ENCODE measurements at regions not wholly inside any gene's neighbourhood (a gene's known extent, or its start where the extent isn't known, plus 50 kb on each side); places are given as distances from the start of the nearest gene placed in this dataset.
"Not testable (repeated sequence)": the region's sequence is repeated elsewhere in the genome, so short reads cannot be mapped to it uniquely, and the experiment has no call there.

DNA sequence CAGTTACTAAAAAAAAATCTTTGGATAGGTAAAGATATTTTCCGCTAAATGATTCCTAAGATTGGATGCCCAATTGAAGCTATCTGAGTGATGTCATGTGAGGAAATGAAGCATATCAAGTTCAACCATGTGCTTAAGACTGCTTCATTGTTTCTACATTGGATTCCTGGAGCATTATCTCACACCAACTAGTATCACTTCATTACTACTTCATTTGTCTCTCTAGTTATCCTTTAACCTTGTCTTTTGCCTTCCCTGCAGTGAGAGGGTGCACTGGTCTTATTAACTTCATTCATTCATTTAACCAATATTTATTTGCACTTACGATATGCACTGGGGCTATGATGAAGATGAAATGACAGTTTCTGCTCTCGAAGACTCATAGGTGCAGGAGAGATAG, 198.1 kb downstream of the SLC38A4 start:
- no peak for DNase-seq (ENCODE audit: low spot score)

DNA sequence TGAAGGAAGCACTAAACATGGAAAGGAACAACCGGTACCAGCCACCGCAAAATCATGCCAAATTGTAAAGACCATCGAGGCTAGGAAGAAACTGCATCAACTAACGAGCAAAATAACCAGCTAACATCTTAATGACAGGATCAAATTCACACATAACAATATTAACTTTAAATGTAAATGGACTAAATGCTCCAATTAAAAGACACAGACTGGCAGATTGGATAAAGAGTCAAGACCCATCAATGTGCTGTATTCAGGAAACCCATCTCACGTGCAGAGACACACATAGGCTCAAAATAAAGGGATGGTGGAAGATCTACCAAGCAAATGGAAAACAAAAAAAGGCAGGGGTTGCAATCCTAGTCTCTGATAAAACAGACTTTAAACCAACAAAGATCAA, 206.3 kb downstream of the SLC38A4 start:
- DNase-seq (ENCODE audit: low spot score), result not testable (repeated sequence)

DNA sequence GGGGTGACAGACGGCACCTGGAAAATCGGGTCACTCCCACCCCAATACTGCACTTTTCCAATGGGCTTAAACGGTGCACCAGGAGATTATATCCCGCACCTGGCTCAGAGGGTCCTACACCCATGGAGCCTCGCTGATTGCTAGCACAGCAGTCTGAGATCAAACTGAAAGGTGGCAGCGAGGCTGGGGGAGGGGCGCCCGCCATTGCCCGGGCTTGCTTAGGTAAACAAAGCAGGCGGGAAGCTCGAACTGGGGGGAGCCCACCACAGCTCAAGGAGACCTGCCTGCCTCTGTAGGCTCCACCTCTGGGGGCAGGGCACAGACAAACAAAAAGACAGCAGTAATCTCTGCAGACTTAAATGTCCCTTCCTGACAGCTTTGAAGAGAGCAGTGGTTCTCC, 208.1 kb downstream of the SLC38A4 start:
- DNase-seq (ENCODE audit: low spot score), result not testable (repeated sequence)

DNA sequence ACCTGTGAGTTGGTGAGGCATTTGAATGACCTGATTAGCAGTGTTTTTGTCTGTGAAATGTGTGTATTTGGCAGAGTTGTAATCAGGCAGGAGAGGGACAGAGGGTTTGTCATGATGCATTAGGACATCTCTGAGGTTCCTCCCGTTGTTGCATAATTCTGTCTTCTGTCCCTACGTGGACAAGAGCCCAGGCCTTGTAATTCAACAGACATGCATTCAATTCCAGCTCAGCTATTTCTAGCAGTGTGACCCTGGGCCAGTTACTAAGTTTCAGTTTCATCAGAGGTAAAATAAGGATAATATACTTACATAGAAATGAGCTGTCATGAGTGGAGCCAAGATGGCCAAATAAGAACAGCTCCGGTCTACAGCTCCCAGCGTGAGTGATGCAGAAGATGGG, 208.6 kb downstream of the SLC38A4 start:
- DNase-seq (ENCODE audit: low spot score), result no peak

DNA sequence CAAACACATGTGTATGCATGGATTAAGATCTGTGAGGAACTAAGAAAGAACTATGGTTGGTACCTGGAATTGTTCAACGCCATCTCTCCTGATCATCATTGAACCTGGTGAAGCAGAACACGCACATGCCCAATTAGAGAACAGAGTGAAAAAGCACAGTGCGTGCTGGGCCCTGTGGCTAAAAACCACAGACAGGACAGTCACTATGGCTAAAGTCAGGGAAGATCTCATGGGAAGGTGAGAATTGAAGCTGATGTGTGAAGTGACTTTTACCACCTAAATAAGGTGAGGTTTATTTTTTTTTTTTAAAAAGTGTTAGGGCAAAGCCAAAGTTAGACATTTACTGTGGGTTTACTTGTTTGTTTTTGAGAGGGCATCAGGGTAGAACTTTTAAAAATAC, 215.0 kb downstream of the SLC38A4 start:
- DNase-seq (ENCODE audit: low spot score), result no peak

DNA sequence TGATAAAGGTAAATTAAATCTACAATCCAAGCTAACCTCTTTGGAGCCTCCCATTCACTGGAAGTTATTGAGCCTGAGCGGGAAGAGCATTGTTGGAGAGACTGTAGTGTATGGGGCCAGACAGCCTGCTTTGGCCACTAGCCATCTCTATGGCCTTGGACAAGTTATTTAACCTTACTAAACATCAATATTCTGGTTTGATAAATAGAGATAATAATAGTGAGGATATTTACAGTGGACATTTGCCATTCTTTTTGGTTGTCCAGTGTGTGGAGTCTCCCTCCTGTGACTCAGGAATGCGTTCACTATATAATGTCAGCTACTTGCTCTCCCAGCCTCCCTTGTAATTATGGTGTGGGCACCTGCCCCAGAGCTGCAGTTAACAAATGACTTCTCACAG, 216.1 kb downstream of the SLC38A4 start:
- no peak for DNase-seq (ENCODE audit: low spot score)

DNA sequence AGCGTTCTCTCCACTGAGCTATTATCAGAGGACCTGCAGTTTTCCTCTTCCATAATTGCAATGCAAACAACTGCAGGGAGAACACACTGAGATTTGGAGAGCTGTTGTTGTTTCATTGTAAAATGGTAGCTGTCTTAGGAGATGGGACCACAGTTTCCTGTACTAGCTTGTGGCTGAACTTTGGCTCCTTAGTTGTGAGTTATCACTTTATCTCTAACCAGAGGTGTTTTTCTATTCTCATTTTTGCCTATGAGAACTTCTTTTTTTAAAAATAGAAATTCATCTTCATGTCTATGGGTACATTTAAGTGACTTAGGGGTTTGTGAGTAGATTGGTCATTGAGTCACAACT, 216.5 kb downstream of the SLC38A4 start:
- no peak for DNase-seq (ENCODE audit: low spot score)

DNA sequence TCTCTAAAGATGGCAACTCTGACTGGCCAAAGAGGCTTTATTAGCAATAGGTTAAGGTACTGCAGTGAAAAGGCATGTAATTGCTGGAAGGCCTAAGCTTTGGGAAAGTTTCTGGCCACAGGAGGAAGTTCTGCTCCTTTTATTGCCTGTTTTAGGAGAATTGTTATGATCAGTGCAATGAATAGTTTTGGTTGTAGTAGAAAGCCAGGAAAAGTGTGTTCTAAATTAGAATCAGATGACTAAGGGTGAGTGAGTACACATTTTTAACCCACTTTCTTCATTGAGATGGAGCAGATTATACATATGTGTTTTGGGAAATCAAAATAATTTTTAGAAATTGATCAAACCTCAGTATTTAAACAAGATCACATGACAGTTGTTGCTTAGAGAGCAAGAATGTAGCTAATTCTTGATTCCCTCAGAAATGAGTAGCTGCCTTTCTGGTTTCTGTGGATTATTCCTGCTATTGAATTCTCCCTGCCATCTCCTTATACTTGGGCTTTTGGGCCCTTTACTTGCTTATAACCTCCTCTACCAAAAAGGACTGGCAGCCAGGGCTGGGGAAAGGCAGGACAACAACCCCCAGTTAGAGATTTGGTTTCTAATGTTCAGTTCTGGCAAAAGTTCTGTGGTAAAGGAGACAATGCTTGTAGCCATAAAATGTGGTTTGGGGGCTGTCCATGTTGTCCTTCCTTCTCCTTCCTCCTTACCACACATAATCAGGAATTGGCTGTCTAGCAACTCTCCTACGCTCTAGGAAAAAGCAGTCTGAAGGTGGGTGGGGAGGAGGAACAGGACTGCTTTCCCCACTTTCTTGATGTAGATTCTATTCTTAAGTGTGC, 217.1 kb downstream of the SLC38A4 start:
- no peak for DNase-seq (ENCODE audit: low spot score)

DNA sequence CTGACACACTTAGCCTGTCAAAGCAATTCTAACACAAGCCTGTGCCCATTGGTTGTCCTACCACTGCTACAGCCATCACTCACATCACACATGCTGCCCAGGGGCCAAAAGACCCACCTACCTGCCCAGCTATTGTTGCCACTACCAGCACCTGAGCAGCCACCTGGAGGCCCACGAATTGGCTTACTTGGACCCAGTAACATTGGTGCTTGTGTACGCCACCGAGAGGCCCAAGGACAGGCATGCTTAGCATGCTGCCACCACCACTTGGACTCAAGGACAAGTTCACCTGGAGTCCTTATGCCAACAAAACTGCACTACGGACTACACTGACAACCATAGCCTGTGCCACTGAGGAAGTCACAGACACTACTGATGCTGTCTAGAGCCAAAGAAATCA, 221.1 kb downstream of the SLC38A4 start:
- peak; percentile 67 for DNase-seq (ENCODE audit: low spot score)

DNA sequence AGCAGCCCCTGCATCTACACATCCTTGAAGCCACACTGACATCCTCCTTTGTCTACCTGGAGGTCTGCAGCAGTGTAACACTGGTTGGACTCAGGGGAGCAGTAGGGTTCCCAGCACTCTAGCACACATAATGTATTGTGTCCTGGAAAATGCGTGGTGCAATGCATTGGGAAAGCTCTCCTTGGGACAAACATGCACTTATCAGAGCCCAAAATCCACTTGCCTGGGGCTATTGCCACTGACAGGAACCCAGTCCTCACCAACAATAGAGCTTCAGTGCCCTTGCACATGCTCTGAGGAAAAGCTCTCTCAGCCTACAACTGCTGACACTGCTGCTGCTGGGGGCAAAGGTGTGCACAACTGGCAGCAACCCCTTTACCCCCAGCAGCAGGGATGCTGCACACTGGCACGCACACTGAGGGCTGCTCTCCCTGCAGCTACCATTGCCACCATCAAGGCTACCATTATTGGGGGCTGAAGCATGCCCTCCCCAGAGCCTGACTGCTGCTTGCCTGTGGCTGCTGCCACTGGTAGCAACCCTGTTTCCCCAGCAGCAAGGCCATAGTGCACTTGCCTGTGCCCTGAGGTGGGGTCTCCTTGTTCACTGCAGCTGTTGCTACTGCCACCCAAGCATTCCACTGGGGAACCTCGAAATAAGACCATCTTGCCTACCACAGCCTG, 221.9 kb downstream of the SLC38A4 start:
- no peak for DNase-seq (ENCODE audit: low spot score)

DNA sequence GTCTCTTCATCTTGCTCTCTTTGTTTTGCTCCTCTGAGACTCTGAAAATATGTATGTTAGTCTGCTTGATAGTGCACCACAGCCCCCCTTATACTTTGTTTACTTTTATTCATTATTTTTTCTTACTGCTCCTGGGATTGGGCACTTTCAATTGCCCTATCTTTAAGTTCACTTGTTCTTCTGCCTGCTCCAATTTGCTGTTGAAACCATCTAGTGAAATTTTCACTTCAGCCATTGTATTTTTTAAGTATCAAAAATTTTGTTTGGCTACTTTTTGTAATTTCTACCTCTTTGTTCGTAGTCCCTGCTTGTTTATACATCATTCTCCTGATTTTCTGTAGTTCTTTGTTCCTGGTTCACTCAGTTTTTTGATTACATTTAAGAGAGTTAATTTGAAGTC, 223.3 kb downstream of the SLC38A4 start:
- DNase-seq (ENCODE audit: low spot score), result no peak

DNA sequence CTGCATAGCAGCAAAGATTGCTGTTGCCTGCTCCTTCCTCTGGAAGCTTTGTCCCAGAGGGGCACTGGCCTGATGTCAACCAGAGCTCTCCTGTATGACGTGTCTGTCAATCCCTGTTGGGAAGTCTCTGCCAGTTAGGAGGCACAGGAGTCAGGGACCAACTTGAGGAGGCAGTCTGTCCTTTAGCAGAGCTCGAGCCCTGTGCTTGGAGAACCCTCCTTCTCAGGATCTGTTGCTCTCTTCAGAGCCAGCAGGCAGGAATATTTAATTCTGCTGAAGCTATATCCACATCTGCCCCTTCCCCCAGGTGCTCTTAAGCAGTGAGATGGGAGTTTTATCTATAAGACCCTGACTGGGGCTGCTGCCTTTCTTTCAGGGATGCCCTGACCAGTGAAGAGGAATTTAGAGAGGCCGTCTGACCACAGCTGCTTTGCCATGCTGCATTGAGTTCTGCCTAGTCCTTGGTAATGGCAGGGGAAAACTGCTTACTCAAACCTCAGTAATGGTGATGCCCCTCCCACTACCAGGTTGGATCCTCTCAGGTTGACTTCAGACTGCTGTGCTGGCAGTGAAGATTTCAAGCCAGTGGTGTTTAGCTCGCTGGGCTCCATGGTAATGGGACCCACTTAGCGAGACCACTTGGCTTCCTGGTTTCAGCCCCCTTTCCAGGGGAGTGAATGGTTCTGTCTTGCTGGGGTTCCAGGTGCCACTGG, 218.6 kb upstream of the SLC38A2 start:
- no peak for DNase-seq (ENCODE audit: low spot score)

DNA sequence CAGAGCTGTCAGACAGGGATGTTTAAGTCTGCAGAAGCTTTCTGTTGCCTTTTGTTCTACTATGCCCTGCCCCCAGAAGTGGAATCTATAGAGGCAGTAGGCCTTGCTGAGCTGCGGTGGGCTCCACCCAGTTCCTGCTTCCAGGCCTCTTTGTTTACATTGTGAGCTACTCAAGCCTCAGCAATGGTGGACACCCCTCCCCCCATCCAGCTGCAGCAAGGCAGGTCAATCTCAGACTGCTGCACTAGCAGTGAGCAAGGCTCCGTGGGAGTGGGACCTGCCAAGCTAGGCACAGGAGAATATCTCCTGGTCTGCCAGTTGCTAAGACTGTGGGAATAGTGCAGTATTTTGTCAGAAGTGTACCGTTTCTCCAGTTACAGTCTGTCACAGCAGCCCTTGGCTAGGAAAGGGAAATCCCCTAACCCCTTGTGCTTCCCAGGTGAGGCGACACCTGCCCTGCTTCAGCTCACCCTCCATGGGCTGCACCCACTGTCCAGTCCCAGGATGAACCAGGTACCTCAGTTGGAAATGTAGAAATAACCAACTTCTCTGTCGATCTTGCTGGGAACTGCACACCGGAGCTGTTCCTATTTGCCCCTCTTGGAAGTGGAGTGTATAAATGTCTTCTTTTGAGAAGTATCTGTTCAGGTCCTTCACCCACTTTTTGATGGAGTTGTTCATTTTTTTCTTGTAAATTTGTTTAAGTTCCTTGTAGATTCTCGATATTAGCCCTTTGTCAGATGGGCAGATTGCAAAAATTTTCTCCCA, 213.5 kb upstream of the SLC38A2 start:
- no peak for DNase-seq (ENCODE audit: low spot score)

DNA sequence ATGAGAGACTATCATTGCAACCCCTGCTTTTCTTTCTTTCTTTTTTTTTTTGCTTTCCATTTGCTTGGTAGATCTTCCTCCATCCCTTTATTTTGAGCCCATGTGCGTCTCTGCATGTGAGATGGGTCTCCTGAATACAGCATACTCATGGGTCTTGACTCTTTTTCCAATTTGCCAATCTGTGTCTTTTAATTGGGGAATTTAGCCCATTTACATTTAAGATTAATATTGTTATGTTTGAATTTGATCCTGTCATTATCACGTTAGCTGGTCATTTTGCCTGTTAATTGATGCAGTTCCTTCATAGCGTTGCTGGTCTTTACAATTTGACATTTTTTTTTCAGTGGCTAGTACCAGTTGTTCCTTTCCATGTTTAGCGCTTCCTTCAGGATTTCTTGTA, 211.5 kb upstream of the SLC38A2 start:
- DNase-seq (ENCODE audit: low spot score), result not testable (repeated sequence)

DNA sequence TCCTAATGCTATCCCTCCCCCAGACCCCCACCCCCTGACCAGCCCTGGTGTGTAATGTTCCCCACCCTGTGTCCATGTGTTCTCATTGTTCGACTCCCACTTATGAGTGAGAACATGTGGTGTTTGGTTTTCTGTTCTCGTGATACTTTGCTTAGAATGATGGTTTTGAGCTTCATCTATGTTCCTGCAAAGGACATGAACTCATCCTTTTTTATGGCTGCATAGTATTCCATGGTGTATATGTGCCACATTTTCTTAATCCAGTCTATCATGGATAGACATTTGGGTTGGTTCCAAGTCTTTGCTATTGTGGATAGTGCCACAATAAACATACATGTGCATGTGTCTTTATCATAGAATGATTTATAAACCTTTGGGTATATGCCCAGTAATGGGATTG, 209.4 kb upstream of the SLC38A2 start:
- not testable (repeated sequence) for DNase-seq (ENCODE audit: low spot score)

DNA sequence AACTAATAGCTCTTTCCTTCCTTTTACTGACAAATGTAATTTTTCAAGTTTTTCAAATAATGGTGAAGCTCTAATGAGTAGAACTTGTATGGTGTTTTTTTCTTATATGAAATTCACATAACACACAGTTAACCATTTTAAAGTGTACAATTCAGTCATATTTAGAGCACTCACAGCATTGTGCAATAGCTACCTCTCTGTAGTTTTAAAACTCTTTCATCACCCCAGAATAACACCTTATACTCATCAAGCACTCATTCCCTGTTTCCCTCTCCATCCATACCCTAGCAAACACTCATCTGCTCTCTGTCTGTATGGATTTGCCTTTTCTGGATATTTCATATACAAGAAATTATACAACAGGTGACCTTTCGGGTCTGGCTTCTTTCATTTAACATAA, 207.9 kb upstream of the SLC38A2 start:
- no peak for DNase-seq (ENCODE audit: low spot score)

DNA sequence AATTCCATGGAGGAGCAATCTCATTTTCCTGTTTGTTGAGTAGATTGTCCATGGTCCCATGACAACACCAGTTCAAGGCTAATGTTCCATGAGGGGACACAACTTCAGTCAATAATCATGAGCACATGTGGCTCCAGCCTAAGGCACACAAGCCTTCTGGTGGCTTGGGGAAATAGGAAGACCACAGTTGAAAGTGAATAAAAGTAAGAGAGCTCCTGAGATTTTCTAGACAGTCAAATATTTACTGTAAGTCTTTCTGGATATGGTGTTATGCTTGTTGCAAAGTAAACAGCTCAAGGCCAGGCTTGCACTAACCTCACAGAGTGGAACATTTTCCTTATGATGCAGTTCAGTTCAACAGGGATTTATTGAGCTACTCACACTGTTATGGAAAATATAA, 206.9 kb upstream of the SLC38A2 start:
- no peak for DNase-seq (ENCODE audit: low spot score)

DNA sequence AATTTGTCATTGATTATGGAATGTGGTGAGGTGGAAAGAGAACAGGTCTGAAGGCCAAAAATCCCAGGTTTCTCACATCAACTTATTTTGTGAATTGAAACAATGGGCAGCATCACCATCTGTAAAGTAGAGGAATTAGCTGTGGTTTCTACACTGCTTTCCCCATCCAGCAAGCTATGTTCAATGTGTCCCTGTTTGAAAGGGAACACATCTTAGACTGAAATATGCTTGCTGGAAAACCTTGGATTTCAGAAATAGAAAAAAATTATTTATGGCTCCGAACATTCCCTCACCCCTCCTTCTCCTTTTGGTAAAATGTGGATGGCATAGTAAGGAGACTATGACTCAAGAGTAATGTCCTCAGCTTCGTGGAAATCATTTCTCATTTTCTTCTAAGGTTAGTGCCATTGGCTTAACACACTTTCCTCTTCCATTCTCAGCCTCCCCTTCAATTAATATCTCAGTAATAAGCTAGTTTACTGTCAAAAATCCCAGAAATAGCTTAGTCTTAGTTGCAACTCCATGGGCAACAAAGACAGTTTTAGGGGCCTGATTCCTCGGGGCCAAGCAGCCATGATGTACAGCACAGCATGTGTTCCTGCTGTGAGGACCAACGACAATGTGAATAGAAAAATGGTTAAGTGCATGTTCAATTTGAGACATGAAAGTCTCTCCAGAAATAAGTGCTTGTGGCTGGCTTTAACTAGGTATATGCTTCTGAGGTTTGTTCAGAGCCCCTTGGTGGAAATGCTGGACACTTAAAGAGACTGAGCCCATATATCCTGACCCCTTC, 205.8 kb upstream of the SLC38A2 start:
- no peak for DNase-seq (ENCODE audit: low spot score)

DNA sequence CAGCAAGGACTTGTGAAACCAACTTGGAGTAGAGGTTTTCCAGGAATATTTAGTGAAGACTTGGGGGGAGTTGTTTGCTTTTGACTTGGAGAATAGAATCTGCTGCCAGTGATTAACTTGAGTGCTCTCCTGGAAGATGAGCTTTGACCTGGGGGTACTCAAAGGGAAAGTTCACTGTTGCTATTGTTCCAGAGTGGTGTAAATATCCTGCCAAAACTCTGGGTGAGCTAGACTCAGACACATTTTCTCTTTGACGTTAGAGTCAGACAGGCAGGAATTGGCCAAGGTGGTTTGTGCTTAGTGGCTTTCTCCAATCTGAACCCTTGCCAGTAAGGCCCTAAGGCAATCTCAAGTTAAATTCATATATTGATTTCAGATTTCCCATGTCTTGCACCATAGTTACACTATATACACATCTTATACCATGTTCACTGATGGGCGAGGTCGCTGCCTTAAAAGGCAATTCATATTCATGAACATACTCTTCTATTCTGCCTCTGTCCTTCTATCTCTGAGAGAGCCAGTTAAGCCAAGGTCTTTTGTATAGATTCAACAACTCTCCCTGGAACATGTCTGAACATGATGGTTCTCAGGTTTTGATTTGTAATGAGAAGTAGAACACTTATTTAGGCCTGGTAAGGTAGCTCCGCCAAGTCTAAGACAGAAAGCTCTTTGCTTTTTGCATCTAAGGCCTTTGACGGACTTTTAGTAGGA, 204.6 kb upstream of the SLC38A2 start:
- DNase-seq (ENCODE audit: low spot score), result no peak

DNA sequence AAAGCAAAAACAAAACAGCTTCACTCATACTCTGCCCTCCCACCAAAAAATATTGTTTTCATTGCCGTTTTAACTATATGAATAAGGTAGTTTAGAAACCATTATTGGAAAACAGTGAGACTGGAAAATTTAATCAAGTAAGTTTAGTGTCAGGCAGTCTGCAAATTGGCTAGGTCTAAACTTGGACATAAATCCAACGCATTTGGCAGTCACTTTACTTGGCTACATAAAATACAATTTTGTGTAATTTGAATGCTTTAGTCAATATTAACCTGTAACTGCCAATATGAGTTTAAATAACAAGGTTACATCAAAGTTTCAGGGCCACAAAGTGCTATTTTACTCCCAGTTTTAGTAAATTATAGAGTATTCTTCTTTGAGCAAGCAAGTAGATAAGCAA, 202.3 kb upstream of the SLC38A2 start:
- no peak for DNase-seq (ENCODE audit: low spot score)

All from mesenteric fat pad (tissue), 1 donor.